HepG2 (cell line): ENCODE measurements at regions not wholly inside any gene's neighbourhood (a gene's known extent, or its start where the extent isn't known, plus 50 kb on each side); places are given as distances from the start of the nearest gene placed in this dataset.

Source experiments
- MTERF4 ChIP-seq: sonication (generic); formaldehyde crosslinking; IDR thresholded peaks from 2 replicates; pipeline ENCODE4 v1.8.0; 2023; ENCODE audit warnings: mild to moderate bottlenecking, missing genetic modification reagents
- SATB2 ChIP-seq: sonication (generic); formaldehyde crosslinking; IDR thresholded peaks from 2 replicates; pipeline ENCODE4 v1.5.0; 2020; ENCODE audit warnings: missing genetic modification reagents

GRCh38 chr2:122179492-122180165 lies 424.2 kb downstream of the TSN start:
- TF ChIP-seq SATB2 (CRISPR knock-in tag) (no peak), MTERF4 (CRISPR knock-in tag) (no peak)
